Neural progenitor cell (in vitro differentiated cells): ENCODE measurements at regions not wholly inside any gene's neighbourhood (a gene's known extent, or its start where the extent isn't known, plus 50 kb on each side); places are given as distances from the start of the nearest gene placed in this dataset.

ENCODE experiments used
- DNase-seq: peaks from one replicate; pipeline ENCODE4 v3.0.0-alpha.2; 2016; ENCODE audit warnings: low spot score
- H2AFZ ChIP-seq: fragments of 200-600 bp; sonication (generic); replicated peaks from 2 replicates; pipeline ENCODE4 v1.6.1; 2016; ENCODE audit warnings: antibody characterized with exemption
- H3F3A ChIP-seq: fragments of 200-600 bp; sonication (generic); 2 replicates; pipeline ENCODE4 v1.6.1; 2016; ENCODE audit warnings: antibody characterized with exemption, low read depth
- H3K27ac ChIP-seq: fragments of 200-600 bp; sonication (generic); 2 replicates; pipeline ENCODE4 v1.5.1; 2016; ENCODE audit warnings: mild to moderate bottlenecking
- H3K27me3 ChIP-seq: fragments of 200-600 bp; sonication (generic); 2 replicates; pipeline ENCODE4 v1.6.1; 2016; ENCODE audit warnings: mild to moderate bottlenecking, moderate library complexity
- H3K36me3 ChIP-seq: fragments of 200-600 bp; sonication (generic); 2 replicates; pipeline ENCODE4 v1.5.1; 2016
- H3K4me1 ChIP-seq: fragments of 200-600 bp; sonication (generic); 2 replicates; pipeline ENCODE4 v1.6.1; 2016; ENCODE audit warnings: mixed run types
- H3K4me2 ChIP-seq: fragments of 200-600 bp; sonication (generic); 2 replicates; pipeline ENCODE4 v1.6.1; 2016
- H3K4me3 ChIP-seq: fragments of 200-600 bp; sonication (generic); 2 replicates; pipeline ENCODE4 v1.5.1; 2016
- H3K79me2 ChIP-seq: fragments of 200-600 bp; sonication (generic); 2 replicates; pipeline ENCODE4 v1.6.1; 2016; ENCODE audit warnings: low read depth
- H3K9ac ChIP-seq: fragments of 200-600 bp; sonication (generic); 2 replicates; pipeline ENCODE4 v1.6.1; 2016
- H3K9me3 ChIP-seq: fragments of 200-600 bp; sonication (generic); 2 replicates; pipeline ENCODE4 v1.5.1; 2016; ENCODE audit warnings: low read depth
- H4K20me1 ChIP-seq: fragments of 200-600 bp; sonication (generic); 2 replicates; pipeline ENCODE4 v1.6.1; 2016; ENCODE audit warnings: low read depth
- H3K27ac Mint-ChIP-seq: 3 replicates; pipeline ENCODE4 v1.8.0; 2021; ENCODE audit warnings: mixed read lengths
- H3K27me3 Mint-ChIP-seq: 2 replicates; pipeline ENCODE4 v1.8.0; 2022; ENCODE audit warnings: low read depth, mild to moderate bottlenecking, inconsistent platforms, moderate library complexity, mixed read lengths; ENCODE audit not compliant: insufficient read depth
- H3K36me3 Mint-ChIP-seq: 3 replicates; pipeline ENCODE4 v1.8.0; 2021; ENCODE audit warnings: mixed read lengths
- H3K4me1 Mint-ChIP-seq: 3 replicates; pipeline ENCODE4 v1.8.0; 2021; ENCODE audit warnings: mixed read lengths
- H3K4me3 Mint-ChIP-seq: 3 replicates; pipeline ENCODE4 v1.8.0; 2021; ENCODE audit warnings: mild to moderate bottlenecking, moderate library complexity, mixed read lengths
- H3K9me3 Mint-ChIP-seq: 3 replicates; pipeline ENCODE4 v1.8.0; 2020; ENCODE audit warnings: mixed read lengths
- EZH2 ChIP-seq: fragments of 200-600 bp; sonication (generic); IDR thresholded peaks from 2 replicates; pipeline ENCODE4 v1.6.1; 2017; ENCODE audit warnings: antibody characterized with exemption, mild to moderate bottlenecking, moderate library complexity
- EZH2phosphoT487 ChIP-seq: fragments of 200-600 bp; sonication (generic); IDR thresholded peaks from 2 replicates; pipeline ENCODE4 v1.6.1; 2017; ENCODE audit warnings: antibody characterized with exemption
- TF ChIP-seq, protein P1 (sequence below): fragments of 200-600 bp; sonication (generic); IDR thresholded peaks from 2 replicates; pipeline ENCODE4 v1.5.1; 2017; ENCODE audit warnings: antibody characterized with exemption, mild to moderate bottlenecking

DNA sequence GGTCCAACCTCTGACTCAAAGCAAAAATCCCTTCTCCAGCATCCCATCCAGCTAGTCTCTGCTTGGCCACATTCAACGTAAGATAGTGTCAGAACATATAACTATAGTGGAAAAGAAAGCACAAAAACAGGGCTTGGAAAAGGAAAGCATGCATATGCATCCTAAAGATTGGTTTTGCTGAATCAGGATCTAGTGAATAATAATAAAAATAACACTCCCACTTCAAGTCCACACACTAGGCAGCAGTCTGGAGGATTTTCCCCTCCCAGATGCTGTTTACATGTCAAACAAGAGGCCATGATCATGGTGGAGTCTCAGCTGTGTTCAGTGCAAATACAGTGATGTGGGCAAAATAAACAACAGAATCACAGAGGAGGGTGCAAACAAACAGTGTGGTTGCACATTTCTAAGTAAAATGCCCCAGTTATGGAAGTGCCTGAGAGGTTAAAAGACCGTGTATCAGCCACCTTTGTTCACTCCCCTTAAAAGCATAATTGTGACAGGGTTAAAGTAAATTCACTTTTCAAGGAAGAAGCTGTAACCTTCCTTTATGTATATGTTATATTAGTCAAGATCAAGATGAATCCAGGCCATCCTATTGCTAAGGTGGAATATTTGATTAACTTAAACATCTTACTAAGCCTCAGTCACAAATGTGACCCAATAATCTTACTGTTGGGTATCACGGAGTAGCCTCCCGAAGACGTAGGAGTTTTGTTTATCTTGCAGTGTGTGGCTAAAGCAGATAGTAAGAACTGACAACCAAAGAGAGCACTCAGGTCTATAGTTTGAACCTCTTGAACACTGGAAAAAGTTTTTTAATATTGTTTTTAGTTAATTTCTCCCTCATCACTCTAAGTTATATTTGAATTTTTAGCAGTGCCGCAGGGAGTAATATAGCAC, 424.5 kb downstream of the SOX2 start:
- no peaks in the 10 kb centered on the region for H3K9me3 Mint-ChIP-seq
- no peak overlapping the region for H3K4me3 ChIP-seq
- peaks cover 21% of the 10 kb centered on the region for H3K4me1 Mint-ChIP-seq

DNA sequence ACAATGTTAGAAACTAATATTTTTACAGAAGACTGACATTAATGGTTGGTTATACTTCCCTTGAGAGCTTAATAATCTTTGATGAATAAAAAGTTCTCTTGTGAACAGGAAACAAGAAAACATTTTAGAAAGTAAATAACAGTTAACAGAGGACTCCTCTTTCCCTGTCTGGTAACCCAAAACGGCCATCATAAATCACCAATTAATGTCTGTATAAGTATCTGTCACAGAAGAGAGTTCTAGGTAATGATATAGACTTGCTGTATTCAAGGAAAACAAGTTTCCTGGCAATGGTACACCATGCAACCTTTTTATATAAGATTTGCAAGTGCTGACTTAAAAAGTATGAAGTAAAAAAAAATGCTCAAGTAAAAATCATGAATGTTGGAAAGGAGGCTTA, 426.7 kb downstream of the SOX2 start:
- Histone ChIP-seq H3K4me1 (peaks cover 12% of the 10 kb centered on the region), H3K9me3 (no peaks in the 10 kb centered on the region), H3K9ac (no peak overlapping the region), H3K4me3 (no peak overlapping the region), H3K79me2 (no peaks in the 10 kb centered on the region), H3K27me3 (no peaks in the 10 kb centered on the region), H4K20me1 (no peaks in the 10 kb centered on the region), H3F3A (peaks cover 22% of the 10 kb centered on the region), H3K4me2 (no peak overlapping the region), H3K36me3 (no peaks in the 10 kb centered on the region), H2AFZ (no peak overlapping the region), H3K27ac (no peak overlapping the region)
- Mint-ChIP-seq H3K9me3 (no peaks in the 10 kb centered on the region), H3K36me3 (no peaks in the 10 kb centered on the region), H3K27me3 (no peaks in the 10 kb centered on the region), H3K27ac (no peak overlapping the region), H3K4me1 (peaks cover 31% of the 10 kb centered on the region), H3K4me3 (no peak overlapping the region)
- TF ChIP-seq, protein P1, sequence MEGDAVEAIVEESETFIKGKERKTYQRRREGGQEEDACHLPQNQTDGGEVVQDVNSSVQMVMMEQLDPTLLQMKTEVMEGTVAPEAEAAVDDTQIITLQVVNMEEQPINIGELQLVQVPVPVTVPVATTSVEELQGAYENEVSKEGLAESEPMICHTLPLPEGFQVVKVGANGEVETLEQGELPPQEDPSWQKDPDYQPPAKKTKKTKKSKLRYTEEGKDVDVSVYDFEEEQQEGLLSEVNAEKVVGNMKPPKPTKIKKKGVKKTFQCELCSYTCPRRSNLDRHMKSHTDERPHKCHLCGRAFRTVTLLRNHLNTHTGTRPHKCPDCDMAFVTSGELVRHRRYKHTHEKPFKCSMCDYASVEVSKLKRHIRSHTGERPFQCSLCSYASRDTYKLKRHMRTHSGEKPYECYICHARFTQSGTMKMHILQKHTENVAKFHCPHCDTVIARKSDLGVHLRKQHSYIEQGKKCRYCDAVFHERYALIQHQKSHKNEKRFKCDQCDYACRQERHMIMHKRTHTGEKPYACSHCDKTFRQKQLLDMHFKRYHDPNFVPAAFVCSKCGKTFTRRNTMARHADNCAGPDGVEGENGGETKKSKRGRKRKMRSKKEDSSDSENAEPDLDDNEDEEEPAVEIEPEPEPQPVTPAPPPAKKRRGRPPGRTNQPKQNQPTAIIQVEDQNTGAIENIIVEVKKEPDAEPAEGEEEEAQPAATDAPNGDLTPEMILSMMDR = no peak
- TF ChIP-seq EZH2phosphoT487 (no peak), EZH2 (no peak)
- DNase-seq = no peak

More for the DNA sequence above, 424.5 kb downstream of the SOX2 start:
- Histone ChIP-seq H3K4me2 (no peak overlapping the region), H3K79me2 (no peaks in the 10 kb centered on the region), H3K9me3 (no peaks in the 10 kb centered on the region), H3K4me1 (peaks cover 2% of the 10 kb centered on the region), H3K36me3 (no peaks in the 10 kb centered on the region), H4K20me1 (no peaks in the 10 kb centered on the region), H2AFZ (no peak overlapping the region), H3K27me3 (no peaks in the 10 kb centered on the region), H3F3A (peaks cover 7% of the 10 kb centered on the region), H3K9ac (no peak overlapping the region), H3K27ac (no peak overlapping the region)
- H3K36me3 Mint-ChIP-seq = no peaks in the 10 kb centered on the region
- no peak for TF ChIP-seq EZH2phosphoT487
- TF ChIP-seq EZH2 = no peak
- TF ChIP-seq, protein P1 = no peak
- H3K4me3 Mint-ChIP-seq = no peak overlapping the region
- H3K27ac Mint-ChIP-seq = no peak overlapping the region
- H3K27me3 Mint-ChIP-seq = no peaks in the 10 kb centered on the region
- no peak for DNase-seq

DNA sequence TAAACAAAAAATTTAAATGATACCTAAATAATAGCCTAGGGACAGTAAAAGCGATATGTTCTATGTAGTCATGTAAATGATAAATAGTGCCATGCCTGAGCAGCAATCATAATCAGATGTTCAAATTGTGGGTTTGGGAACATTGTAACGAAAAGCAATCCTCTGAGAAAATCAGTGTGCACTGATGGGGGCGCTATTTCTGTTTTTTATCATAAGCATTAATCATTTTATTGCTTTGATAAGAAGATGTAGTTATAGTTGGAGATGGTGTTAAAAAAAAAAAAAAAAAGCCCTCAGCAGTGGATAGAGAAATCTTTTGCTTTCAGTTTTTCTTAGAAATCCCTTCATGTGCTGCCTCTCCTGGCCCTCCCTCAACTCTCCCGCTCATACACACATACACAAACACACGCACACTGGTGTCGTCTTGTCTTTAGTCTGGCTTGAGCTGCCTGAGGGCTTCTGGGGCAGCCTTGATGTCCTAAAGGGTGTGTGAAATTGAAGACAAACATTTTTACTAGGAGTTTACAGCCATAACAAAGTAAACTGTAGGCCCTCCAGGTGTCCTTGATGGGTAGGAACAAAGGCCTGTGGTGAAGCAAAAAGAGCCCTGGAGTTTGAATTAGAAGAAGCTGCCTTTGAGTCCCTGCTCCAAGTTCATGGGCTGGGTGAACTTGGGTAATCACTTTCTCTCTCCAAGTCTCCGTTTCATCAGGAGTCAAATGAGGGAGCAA, 428.1 kb downstream of the SOX2 start:
- Histone ChIP-seq H3F3A (peaks cover 22% of the 10 kb centered on the region), H3K4me3 (no peak overlapping the region), H4K20me1 (no peaks in the 10 kb centered on the region), H3K9me3 (no peaks in the 10 kb centered on the region), H2AFZ (no peak overlapping the region), H3K4me1 (peaks cover 17% of the 10 kb centered on the region), H3K79me2 (no peaks in the 10 kb centered on the region), H3K4me2 (no peak overlapping the region), H3K27ac (no peak overlapping the region), H3K27me3 (no peaks in the 10 kb centered on the region), H3K9ac (no peak overlapping the region), H3K36me3 (no peaks in the 10 kb centered on the region)
- Mint-ChIP-seq H3K36me3 (no peaks in the 10 kb centered on the region), H3K27ac (no peak overlapping the region), H3K9me3 (peaks cover 3% of the 10 kb centered on the region), H3K4me3 (no peak overlapping the region), H3K4me1 (peaks cover 39% of the 10 kb centered on the region), H3K27me3 (no peaks in the 10 kb centered on the region)
- TF ChIP-seq EZH2phosphoT487 (no peak), EZH2 (no peak)
- TF ChIP-seq, protein P1 = peak; percentile 50
- no peak for DNase-seq
